ENCODE measurements at regions not wholly inside any gene's neighbourhood (a gene's known extent, or its start where the extent isn't known, plus 50 kb on each side); places are given as distances from the start of the nearest gene placed in this dataset.
"Not testable (repeated sequence)": the region's sequence is repeated elsewhere in the genome, so short reads cannot be mapped to it uniquely, and the experiment has no call there.

- intact Hi-C loops (cut with micrococcal nuclease) = no loop called here
These were observed 135.0 kb upstream of the LRIG3 start for GRCh38 chr12:59055204-59055860.

GRCh38 chr12:59053266-59053899, 133.1 kb upstream of the LRIG3 start:
- intact Hi-C loops (cut with micrococcal nuclease) = not testable (repeated sequence)

GRCh38 chr12:59046763-59047534, 126.6 kb upstream of the LRIG3 start:
- intact Hi-C loops (cut with micrococcal nuclease) = no loop called here

- intact Hi-C loops (cut with micrococcal nuclease) = no loop called here
These were observed 124.5 kb upstream of the LRIG3 start for GRCh38 chr12:59044791-59045190.

GRCh38 chr12:59041241-59042121, 121.2 kb upstream of the LRIG3 start:
- intact Hi-C loops (cut with micrococcal nuclease) = no loop called here

GRCh38 chr12:59040656-59041055, 120.4 kb upstream of the LRIG3 start:
- intact Hi-C loops (cut with micrococcal nuclease) = no loop called here

- intact Hi-C loops (cut with micrococcal nuclease) = no loop called here
These were observed 119.7 kb upstream of the LRIG3 start for GRCh38 chr12:59040043-59040442.

GRCh38 chr12:59039005-59039404, 118.7 kb upstream of the LRIG3 start:
- intact Hi-C loops (cut with micrococcal nuclease) = no loop called here

GRCh38 chr12:59036973-59037762, 116.9 kb upstream of the LRIG3 start:
- intact Hi-C loops (cut with micrococcal nuclease) = no loop called here

- intact Hi-C loops (cut with micrococcal nuclease) = no loop called here
These were observed 116.0 kb upstream of the LRIG3 start for GRCh38 chr12:59036347-59036746.

GRCh38 chr12:59031313-59031712, 111.0 kb upstream of the LRIG3 start:
- intact Hi-C loops (cut with micrococcal nuclease) = no loop called here

- intact Hi-C loops (cut with micrococcal nuclease) = no loop called here
These were observed 110.1 kb upstream of the LRIG3 start for GRCh38 chr12:59030415-59030814.

- intact Hi-C loops (cut with micrococcal nuclease) = no loop called here
These were observed 106.9 kb upstream of the LRIG3 start for GRCh38 chr12:59027199-59027598.

- intact Hi-C loops (cut with micrococcal nuclease) = no loop called here
These were observed 103.6 kb upstream of the LRIG3 start for GRCh38 chr12:59023861-59024424.

GRCh38 chr12:59020073-59020946, 100.0 kb upstream of the LRIG3 start:
- intact Hi-C loops (cut with micrococcal nuclease) = no loop called here

GRCh38 chr12:59014885-59015284, 94.6 kb upstream of the LRIG3 start:
- intact Hi-C loops (cut with micrococcal nuclease) = no loop called here

- intact Hi-C loops (cut with micrococcal nuclease) = no loop called here
These were observed 90.6 kb upstream of the LRIG3 start for GRCh38 chr12:59010941-59011340.

- intact Hi-C loops (cut with micrococcal nuclease) = no loop called here
These were observed 89.8 kb upstream of the LRIG3 start for GRCh38 chr12:59010118-59010517.

GRCh38 chr12:59007620-59008019, 87.3 kb upstream of the LRIG3 start:
- intact Hi-C loops (cut with micrococcal nuclease) = no loop called here

Data from T-helper 2 cell treated with Interferon-gamma antibody and Interleukin-4, amounts not matched to agents 100 ng/mL and 5 ng/mL, for 36 hours (primary cell).